ENCODE measurements at regions not wholly inside any gene's neighbourhood (a gene's known extent, or its start where the extent isn't known, plus 50 kb on each side); places are given as distances from the start of the nearest gene placed in this dataset.

- H3K27ac Mint-ChIP-seq = no peak overlapping the region
- no peaks in the 10 kb centered on the region for H3K36me3 Mint-ChIP-seq (ENCODE audit: low read depth)
- H3K4me1 Mint-ChIP-seq (ENCODE audit: low read depth) = no peaks in the 10 kb centered on the region
- H3K27me3 Mint-ChIP-seq = no peaks in the 10 kb centered on the region
- H3K4me3 Mint-ChIP-seq = no peak overlapping the region
- no peaks in the 10 kb centered on the region for H3K9me3 Mint-ChIP-seq
These were observed 57.7 kb upstream of the CDK13 start for GRCh38 chr7:39892361-39892760.

GRCh38 chr7:39894904-39895303, 55.2 kb upstream of the CDK13 start:
- no peaks in the 10 kb centered on the region for H3K9me3 Mint-ChIP-seq
- no peaks in the 10 kb centered on the region for H3K4me1 Mint-ChIP-seq (ENCODE audit: low read depth)
- no peak overlapping the region for H3K27ac Mint-ChIP-seq
- H3K27me3 Mint-ChIP-seq = no peaks in the 10 kb centered on the region
- H3K36me3 Mint-ChIP-seq (ENCODE audit: low read depth) = no peaks in the 10 kb centered on the region
- H3K4me3 Mint-ChIP-seq = no peak overlapping the region

- Mint-ChIP-seq H3K9me3 (no peaks in the 10 kb centered on the region), H3K27ac (no peak overlapping the region), H3K36me3 (ENCODE audit: low read depth) (no peaks in the 10 kb centered on the region), H3K4me1 (ENCODE audit: low read depth) (no peaks in the 10 kb centered on the region), H3K27me3 (no peaks in the 10 kb centered on the region), H3K4me3 (no peak overlapping the region)
These were observed 53.2 kb upstream of the CDK13 start for GRCh38 chr7:39896840-39897239.

GRCh38 chr7:39898867-39899266, 51.2 kb upstream of the CDK13 start:
- H3K27ac Mint-ChIP-seq = no peak overlapping the region
- no peaks in the 10 kb centered on the region for H3K36me3 Mint-ChIP-seq (ENCODE audit: low read depth)
- no peaks in the 10 kb centered on the region for H3K27me3 Mint-ChIP-seq
- no peaks in the 10 kb centered on the region for H3K9me3 Mint-ChIP-seq
- no peaks in the 10 kb centered on the region for H3K4me1 Mint-ChIP-seq (ENCODE audit: low read depth)
- no peak overlapping the region for H3K4me3 Mint-ChIP-seq

Data from stimulated activated naive CD8-positive, alpha-beta T cell treated with anti-CD3 and anti-CD28 coated beads, Interleukin-15, Interleukin-2, amounts not matched to agents 100 ng/mL and 50 ng/mL, for 24 hours (primary cell).